ENCODE measurements at regions not wholly inside any gene's neighbourhood (a gene's known extent, or its start where the extent isn't known, plus 50 kb on each side); places are given as distances from the start of the nearest gene placed in this dataset.

DNA sequence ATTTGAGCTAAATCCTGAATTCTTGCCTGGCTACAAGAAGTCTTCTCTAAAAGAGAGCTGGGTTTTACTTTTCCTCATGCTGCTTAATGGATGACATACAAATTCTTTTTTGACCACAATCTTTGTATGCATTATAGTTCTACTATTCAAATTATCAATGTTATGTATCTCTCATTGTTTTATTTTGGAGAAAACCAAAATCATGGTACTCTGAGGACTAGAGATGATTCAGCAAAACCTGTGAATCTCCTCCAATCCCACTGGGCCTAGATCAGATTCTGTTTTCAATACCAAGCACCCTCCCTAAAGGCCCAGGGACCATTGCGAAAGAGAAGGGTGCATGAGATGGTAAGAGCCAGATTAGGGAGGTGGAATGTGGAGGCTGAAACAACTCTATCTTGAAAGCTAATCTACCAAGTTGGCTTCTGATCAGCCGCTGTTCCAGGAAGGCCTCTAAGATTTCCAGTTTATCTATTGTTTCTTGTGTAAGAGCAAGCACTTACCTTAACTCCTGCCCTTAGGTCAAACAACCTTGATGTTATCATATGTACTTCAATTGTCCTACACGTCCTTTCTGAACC is 547.2 kb downstream of the PLPP3 start:
- Mint-ChIP-seq H3K27ac (no peak overlapping the region), H3K4me3 (no peak overlapping the region), H3K4me1 (ENCODE audit: low read depth) (no peaks in the 10 kb centered on the region), H3K9me3 (ENCODE audit: low read depth) (no peaks in the 10 kb centered on the region), H3K36me3 (no peaks in the 10 kb centered on the region), H3K27me3 (peaks cover 6% of the 10 kb centered on the region)

DNA sequence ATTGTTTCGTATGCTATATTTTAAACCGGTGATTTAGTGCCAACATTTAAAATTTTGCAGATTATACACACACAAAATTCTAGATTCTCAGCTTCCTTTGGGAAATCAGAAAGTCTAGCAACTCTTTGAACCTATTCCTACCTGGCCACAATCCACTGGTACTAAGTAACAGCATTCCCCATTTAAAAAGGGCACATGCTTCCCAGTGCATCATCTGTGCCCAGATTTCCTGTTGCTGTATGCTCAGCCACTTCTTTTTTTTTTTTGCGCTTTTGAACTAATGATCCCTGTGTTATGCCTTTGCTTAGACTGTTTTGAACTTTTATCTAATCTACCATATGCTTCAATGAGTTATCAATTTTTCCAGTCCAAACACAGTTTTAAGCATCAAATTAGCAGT is 548.4 kb downstream of the PLPP3 start:
- Mint-ChIP-seq H3K4me1 (ENCODE audit: low read depth) (no peaks in the 10 kb centered on the region), H3K27ac (no peak overlapping the region), H3K4me3 (no peak overlapping the region), H3K27me3 (peaks cover 6% of the 10 kb centered on the region), H3K9me3 (ENCODE audit: low read depth) (no peaks in the 10 kb centered on the region), H3K36me3 (no peaks in the 10 kb centered on the region)

DNA sequence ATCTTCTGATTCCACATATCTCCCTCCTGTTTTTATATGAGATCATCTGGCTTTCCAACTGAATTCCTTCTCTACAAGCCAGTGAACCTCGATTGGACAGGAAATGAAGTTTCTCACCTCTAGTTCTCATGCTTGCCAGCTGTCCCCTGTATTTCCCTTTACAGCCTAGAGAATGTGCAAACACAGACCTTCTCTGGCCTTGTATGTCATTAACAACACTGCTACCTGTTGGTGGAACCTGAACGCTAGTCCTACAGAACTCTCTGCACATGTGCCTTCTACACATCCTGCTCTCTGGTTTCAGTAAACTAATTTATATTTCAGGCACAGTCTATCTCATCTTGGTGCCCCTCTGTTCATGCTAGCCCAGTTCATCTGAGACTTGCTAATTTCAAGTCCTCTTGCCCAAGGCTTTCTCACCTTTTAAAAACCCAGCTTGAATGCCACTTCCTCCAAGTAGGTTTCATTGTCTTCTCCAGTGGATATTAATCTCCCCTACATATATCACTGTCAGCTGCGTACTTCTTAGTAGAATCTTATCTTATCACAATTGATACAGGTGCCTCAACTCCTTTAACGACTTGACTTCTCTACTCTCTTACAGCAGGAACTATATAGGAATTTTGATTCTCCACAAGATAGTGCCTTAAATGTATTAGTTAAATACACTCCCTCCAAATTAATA is 549.9 kb downstream of the PLPP3 start:
- no peak overlapping the region for H3K4me3 Mint-ChIP-seq
- H3K27me3 Mint-ChIP-seq, result peaks cover 6% of the 10 kb centered on the region
- H3K4me1 Mint-ChIP-seq (ENCODE audit: low read depth), result no peaks in the 10 kb centered on the region
- H3K36me3 Mint-ChIP-seq, result no peaks in the 10 kb centered on the region
- no peaks in the 10 kb centered on the region for H3K9me3 Mint-ChIP-seq (ENCODE audit: low read depth)
- no peak overlapping the region for H3K27ac Mint-ChIP-seq

DNA sequence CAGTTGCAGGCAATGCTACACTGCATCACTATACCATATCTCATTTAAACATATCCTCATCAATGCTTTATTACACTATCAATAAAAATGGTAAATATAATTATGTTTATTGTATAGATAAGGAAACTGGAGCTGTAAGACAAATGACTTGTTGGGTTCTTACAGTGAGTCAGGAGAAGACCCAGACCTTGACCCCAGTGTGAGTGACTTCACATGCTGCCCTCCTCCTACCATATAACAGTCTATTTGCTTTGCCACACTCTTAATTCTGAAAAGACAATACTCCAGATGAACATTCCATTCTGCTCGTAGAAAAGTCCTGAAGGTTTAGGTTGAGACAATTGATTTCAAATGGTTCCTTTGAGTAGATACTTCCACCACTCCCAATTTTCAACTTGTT is 550.5 kb downstream of the PLPP3 start:
- H3K4me3 Mint-ChIP-seq, result no peak overlapping the region
- H3K4me1 Mint-ChIP-seq (ENCODE audit: low read depth), result no peaks in the 10 kb centered on the region
- no peak overlapping the region for H3K27ac Mint-ChIP-seq
- no peaks in the 10 kb centered on the region for H3K9me3 Mint-ChIP-seq (ENCODE audit: low read depth)
- peaks cover 6% of the 10 kb centered on the region for H3K27me3 Mint-ChIP-seq
- H3K36me3 Mint-ChIP-seq, result no peaks in the 10 kb centered on the region

DNA sequence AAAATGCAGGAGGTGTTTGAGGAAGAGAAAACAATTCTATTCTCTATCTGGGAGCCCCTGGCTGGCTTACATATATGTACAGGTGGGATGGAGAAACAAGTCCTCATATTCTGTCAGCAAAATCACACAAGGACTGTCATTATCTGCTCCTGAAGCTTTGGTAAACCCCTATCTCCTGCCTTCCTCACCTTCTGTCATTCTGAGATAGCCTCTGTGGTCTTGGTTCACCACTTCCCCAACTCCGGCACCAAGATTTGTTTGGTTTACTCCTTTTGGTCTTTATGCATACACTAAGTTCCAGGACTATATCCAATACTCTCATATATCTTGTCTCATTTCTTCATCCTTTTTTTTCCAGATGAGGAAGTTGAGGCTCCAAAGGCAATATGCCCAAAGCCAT is 551.1 kb downstream of the PLPP3 start:
- H3K27ac Mint-ChIP-seq, result no peak overlapping the region
- H3K9me3 Mint-ChIP-seq (ENCODE audit: low read depth), result no peaks in the 10 kb centered on the region
- H3K4me1 Mint-ChIP-seq (ENCODE audit: low read depth), result no peaks in the 10 kb centered on the region
- peaks cover 6% of the 10 kb centered on the region for H3K27me3 Mint-ChIP-seq
- no peaks in the 10 kb centered on the region for H3K36me3 Mint-ChIP-seq
- no peak overlapping the region for H3K4me3 Mint-ChIP-seq

DNA sequence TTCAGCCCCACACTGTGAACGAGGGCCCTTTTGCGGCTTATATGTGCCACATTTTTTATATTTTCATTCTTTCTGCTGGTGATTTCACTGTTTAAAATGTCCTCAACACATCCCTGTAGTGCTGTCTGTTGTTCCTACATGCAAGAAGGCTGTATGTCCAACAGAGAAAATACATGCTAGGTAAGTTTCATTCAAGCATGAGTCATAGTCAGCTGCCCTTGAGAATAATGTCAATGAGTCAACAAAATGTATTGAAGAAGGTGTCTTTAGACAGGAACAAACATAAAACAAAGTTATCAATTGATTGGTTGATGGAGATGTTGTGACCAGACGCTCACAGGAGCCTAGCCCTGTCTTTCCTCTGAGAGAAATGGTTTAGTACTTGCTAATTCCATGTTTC is 553.4 kb downstream of the PLPP3 start:
- Mint-ChIP-seq H3K4me1 (ENCODE audit: low read depth) (no peaks in the 10 kb centered on the region), H3K36me3 (no peaks in the 10 kb centered on the region), H3K27me3 (no peaks in the 10 kb centered on the region), H3K9me3 (ENCODE audit: low read depth) (no peaks in the 10 kb centered on the region), H3K27ac (no peak overlapping the region), H3K4me3 (no peak overlapping the region)

DNA sequence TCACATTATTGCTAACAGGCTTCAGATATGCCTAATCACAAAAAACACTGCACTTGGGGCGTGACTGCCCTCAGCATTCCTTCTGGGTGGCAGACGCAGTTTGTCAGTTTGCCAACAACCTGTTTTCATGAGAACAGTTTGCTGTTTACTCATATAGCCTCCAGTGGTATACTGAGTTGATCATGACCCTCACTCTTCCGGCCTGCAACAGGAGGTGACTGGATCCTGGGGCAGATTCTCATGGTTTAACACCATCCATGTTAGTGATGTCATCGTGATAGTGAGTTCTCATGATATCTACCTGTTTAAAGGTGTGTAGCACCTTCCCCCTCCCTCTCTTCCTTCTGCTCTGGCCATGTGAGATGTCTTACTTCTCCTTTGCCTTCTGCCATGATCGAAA is 555.2 kb downstream of the PLPP3 start:
- Mint-ChIP-seq H3K4me3 (no peak overlapping the region), H3K27me3 (no peaks in the 10 kb centered on the region), H3K36me3 (no peaks in the 10 kb centered on the region), H3K9me3 (ENCODE audit: low read depth) (no peaks in the 10 kb centered on the region), H3K4me1 (ENCODE audit: low read depth) (no peaks in the 10 kb centered on the region), H3K27ac (no peak overlapping the region)

DNA sequence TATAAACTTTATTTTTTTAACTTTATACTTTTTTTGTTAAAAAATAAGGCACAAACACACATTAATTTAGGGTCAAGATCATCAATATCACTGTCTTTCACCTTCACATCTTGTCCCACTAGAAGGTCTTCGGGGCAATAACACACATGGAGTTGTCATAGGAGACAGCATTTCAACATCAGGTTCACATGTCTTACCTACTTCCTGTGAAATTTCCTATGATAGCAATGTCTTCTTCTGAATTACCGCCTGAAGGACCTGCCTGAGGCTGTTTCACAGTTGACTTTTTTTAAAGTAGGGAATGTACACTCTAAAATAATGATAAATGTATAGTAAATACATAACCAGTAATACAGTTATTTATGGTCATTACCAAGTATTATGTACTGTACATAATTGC is 559.4 kb downstream of the PLPP3 start:
- H3K36me3 Mint-ChIP-seq, result no peaks in the 10 kb centered on the region
- no peak overlapping the region for H3K4me3 Mint-ChIP-seq
- H3K27me3 Mint-ChIP-seq, result no peaks in the 10 kb centered on the region
- peaks cover 4% of the 10 kb centered on the region for H3K9me3 Mint-ChIP-seq (ENCODE audit: low read depth)
- H3K4me1 Mint-ChIP-seq (ENCODE audit: low read depth), result no peaks in the 10 kb centered on the region
- no peak overlapping the region for H3K27ac Mint-ChIP-seq

DNA sequence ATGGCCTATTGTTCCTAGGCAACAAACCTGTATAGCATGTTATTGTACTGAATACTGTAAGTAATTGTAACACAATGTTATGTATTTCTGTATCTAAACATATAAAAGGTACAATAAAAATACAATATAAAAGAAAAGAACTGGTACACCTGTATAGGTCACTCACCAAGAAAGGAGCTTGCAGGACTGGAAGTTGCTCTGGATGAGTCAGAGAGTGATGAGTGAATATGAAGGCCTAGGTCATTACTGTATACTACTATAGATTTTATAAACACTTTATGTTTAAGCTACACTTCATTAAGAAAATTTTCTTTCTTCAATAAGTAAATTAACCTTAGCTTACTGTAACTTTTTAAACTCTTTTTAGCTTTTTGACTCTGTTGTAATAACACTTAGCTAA is 559.9 kb downstream of the PLPP3 start:
- Mint-ChIP-seq H3K4me1 (ENCODE audit: low read depth) (no peaks in the 10 kb centered on the region), H3K27me3 (no peaks in the 10 kb centered on the region), H3K36me3 (no peaks in the 10 kb centered on the region)

DNA sequence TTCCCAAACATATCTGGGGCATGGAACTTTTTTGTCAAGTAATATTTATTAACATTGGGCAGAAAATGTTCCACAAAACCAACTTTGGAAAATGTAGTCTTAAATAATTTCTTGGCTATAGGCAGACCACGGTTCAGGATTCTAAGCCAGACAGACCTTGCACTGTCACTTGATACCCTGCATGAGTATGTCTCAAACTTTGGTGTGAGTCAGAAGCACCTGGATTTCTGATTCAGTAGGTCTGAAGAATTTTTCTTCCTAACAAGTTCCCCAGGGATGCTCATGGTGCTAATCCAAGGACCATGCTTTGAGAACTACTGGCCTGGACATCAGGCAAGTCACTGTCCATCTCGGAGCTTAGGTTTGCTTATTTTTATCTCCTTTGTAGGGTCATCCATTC is 562.0 kb downstream of the PLPP3 start:
- Mint-ChIP-seq H3K27ac (no peak overlapping the region), H3K4me1 (ENCODE audit: low read depth) (no peaks in the 10 kb centered on the region), H3K4me3 (no peak overlapping the region), H3K9me3 (ENCODE audit: low read depth) (peaks cover 12% of the 10 kb centered on the region), H3K27me3 (no peaks in the 10 kb centered on the region), H3K36me3 (no peaks in the 10 kb centered on the region)

More for the DNA sequence above, 559.9 kb downstream of the PLPP3 start:
- no peak overlapping the region for H3K4me3 Mint-ChIP-seq
- H3K9me3 Mint-ChIP-seq (ENCODE audit: low read depth), result peaks cover 4% of the 10 kb centered on the region
- H3K27ac Mint-ChIP-seq, result no peak overlapping the region

DNA sequence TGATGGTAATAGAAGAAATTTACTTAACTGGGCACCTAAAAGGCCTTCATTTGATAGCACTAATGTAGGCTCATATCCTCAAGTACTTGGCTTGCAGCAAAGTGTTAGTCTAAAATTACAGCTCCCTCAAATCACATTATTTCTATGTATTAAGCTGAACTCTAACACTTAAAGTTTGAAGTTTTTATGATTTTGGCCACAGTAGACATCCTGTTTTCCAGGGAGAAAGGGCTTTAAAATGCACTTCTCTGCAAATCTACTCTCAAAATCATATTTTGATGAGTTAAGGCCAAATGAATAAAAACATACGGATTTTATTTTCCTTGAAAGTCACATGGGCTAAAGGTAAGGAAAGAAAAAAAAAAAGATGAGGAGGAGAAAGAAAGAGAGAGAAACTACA is 575.5 kb downstream of the PLPP3 start:
- Mint-ChIP-seq H3K4me1 (ENCODE audit: low read depth) (no peaks in the 10 kb centered on the region), H3K36me3 (no peaks in the 10 kb centered on the region), H3K4me3 (no peak overlapping the region), H3K27ac (no peak overlapping the region), H3K27me3 (no peaks in the 10 kb centered on the region), H3K9me3 (ENCODE audit: low read depth) (no peaks in the 10 kb centered on the region)

DNA sequence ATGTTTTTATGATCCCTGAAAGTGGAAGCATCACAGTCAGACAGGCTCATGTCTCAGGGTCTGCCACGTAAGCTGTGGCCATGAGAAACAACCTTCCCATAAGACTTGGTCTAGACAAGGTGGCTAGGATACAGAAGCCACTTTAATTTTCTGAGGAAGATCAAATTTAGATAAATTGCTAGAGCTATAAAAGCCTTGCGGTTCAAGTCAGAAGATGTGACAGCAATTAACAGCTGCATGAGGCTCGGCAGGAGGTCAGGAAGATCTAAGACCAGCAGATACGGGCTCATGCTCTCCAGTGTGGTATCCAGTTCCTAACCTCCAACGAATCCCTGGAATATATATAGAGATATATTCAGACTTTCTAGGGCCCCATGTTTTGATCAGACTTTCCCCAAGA is 577.1 kb downstream of the PLPP3 start:
- Mint-ChIP-seq H3K27me3 (no peaks in the 10 kb centered on the region), H3K27ac (no peak overlapping the region), H3K9me3 (ENCODE audit: low read depth) (no peaks in the 10 kb centered on the region), H3K4me1 (ENCODE audit: low read depth) (no peaks in the 10 kb centered on the region), H3K36me3 (no peaks in the 10 kb centered on the region), H3K4me3 (no peak overlapping the region)

DNA sequence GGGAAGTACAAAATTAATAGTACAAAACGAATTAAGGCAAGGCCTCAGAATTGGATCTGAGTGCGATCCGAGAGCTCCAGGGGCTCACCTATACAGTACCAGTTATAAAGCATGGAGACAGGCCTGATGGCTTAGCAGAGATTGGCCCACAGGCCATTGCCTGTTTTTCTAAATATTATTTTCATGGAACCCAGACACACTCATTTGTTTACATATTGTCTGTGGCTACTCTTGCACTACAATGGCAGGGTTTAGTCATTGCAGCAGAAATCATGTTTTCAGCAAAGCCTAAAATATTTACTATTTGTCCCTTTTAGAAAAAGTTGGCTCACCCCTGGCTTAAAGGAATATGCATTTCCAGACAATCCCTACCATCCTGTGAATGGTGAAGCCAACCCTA is 578.9 kb downstream of the PLPP3 start:
- H3K27me3 Mint-ChIP-seq, result no peaks in the 10 kb centered on the region
- H3K27ac Mint-ChIP-seq, result no peak overlapping the region
- no peaks in the 10 kb centered on the region for H3K4me1 Mint-ChIP-seq (ENCODE audit: low read depth)
- peaks cover 7% of the 10 kb centered on the region for H3K9me3 Mint-ChIP-seq (ENCODE audit: low read depth)
- no peaks in the 10 kb centered on the region for H3K36me3 Mint-ChIP-seq
- H3K4me3 Mint-ChIP-seq, result no peak overlapping the region

DNA sequence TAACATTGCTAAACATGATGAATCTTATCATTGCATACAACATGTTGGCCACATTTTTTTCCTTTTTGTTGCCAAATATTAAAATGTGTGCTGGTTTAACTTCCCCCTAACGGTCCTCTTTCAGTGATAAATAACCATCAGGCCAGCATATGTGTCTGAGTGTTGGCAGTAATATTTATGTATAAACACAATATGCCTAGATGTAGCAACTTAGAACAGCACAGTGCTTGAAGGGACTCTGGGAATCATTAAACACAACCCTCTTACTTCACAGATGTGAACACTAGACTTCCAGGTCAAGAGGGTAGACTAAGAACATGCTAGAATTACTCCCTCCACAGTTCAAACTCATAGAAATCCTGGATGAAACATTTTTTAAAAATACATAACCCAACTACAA is 581.8 kb downstream of the PLPP3 start:
- no peak overlapping the region for H3K27ac Mint-ChIP-seq
- H3K4me1 Mint-ChIP-seq (ENCODE audit: low read depth), result no peaks in the 10 kb centered on the region
- H3K9me3 Mint-ChIP-seq (ENCODE audit: low read depth), result peaks cover 10% of the 10 kb centered on the region
- no peak overlapping the region for H3K4me3 Mint-ChIP-seq
- H3K27me3 Mint-ChIP-seq, result no peaks in the 10 kb centered on the region
- no peaks in the 10 kb centered on the region for H3K36me3 Mint-ChIP-seq

DNA sequence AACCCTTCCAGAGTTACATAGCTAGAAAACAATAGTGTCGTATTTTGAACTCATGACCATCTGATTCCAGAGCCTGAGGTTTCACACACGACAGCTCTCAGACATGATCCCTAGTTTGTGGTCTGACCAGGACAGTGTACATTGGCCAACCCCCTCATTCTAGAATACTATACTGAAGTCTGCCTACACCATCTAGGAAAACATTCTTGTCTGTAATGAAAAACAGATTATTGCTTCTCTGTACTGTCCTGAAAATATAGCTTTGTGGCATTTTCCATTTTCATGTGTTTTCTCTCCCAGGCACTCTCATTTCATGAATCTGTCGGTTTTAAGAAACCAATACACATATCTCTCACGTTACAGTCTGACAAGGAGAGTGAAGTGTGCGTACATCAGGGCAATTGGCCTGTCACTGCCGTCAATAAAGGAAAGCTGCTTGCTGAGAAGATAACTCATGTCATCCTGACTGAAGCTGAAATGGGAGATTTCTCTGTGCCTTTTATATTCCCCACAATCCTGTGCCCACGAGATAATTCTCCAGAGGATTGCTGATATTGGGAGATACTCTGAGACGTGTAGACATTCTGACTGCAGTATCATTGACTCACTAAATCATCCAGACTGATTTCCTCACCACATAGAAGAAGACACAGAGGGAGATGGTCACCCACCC is 585.6 kb downstream of the PLPP3 start:
- Mint-ChIP-seq H3K4me3 (no peak overlapping the region), H3K27me3 (peaks cover 4% of the 10 kb centered on the region), H3K27ac (no peak overlapping the region), H3K36me3 (no peaks in the 10 kb centered on the region), H3K9me3 (ENCODE audit: low read depth) (peaks cover 10% of the 10 kb centered on the region), H3K4me1 (ENCODE audit: low read depth) (no peaks in the 10 kb centered on the region)

DNA sequence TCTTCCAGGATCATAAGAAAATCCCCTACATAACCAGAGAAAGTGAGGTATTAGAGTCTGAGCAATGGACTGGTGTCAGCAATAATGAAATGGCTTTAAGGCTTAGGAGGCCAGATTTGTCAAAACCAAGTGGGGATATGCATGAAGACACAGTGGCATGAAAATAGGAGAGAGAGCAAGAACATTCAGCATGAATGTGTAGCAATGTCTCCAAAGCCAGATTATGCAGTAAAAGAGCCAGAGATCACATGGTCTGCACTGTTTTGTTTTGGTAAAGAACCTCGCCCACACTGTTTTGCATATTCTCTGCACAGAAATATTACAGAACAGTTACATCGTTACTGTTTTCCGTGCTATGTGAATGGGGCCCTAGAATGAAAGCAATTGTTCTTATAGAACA is 589.4 kb downstream of the PLPP3 start:
- peaks cover under 1% of the 10 kb centered on the region for H3K9me3 Mint-ChIP-seq (ENCODE audit: low read depth)
- H3K27ac Mint-ChIP-seq, result no peak overlapping the region
- H3K27me3 Mint-ChIP-seq, result peaks cover 4% of the 10 kb centered on the region
- H3K36me3 Mint-ChIP-seq, result no peaks in the 10 kb centered on the region
- H3K4me3 Mint-ChIP-seq, result no peak overlapping the region
- H3K4me1 Mint-ChIP-seq (ENCODE audit: low read depth), result no peaks in the 10 kb centered on the region

All from activated naive CD8-positive, alpha-beta T cell (primary cell).